GM23338 (cell line): ENCODE measurements at regions not wholly inside any gene's neighbourhood (a gene's known extent, or its start where the extent isn't known, plus 50 kb on each side); places are given as distances from the start of the nearest gene placed in this dataset.

Source experiments
- ATAC-seq: fragments of 200-7000 bp; cut with Tn5 transposase; 3 replicates; pipeline ENCODE4 v1.9.1; 2020
- DNase-seq: peaks from one replicate; pipeline ENCODE4 v3.0.0-alpha.2; 2015; ENCODE audit warnings: low spot score
- H2AFZ ChIP-seq: fragments of 200-600 bp; sonication (generic); 2 replicates; pipeline ENCODE4 v1.8.0; 2016; ENCODE audit warnings: antibody characterized with exemption, mild to moderate bottlenecking, moderate library complexity
- H3F3A ChIP-seq: fragments of 200-600 bp; sonication (generic); replicated peaks from 2 replicates; pipeline ENCODE4 v1.8.0; 2017; ENCODE audit warnings: antibody characterized with exemption, mixed run types, low read depth
- H3K27ac ChIP-seq: fragments of 200-600 bp; sonication (generic); 2 replicates; pipeline ENCODE4 v1.6.1; 2016; ENCODE audit warnings: low read depth
- H3K27me3 ChIP-seq: fragments of 200-600 bp; sonication (generic); 2 replicates; pipeline ENCODE4 v1.8.0; 2016; ENCODE audit warnings: mild to moderate bottlenecking, mixed run types, moderate library complexity; ENCODE audit not compliant: insufficient read depth
- H3K36me3 ChIP-seq: fragments of 200-600 bp; sonication (generic); 2 replicates; pipeline ENCODE4 v1.8.0; 2016; ENCODE audit warnings: mild to moderate bottlenecking; ENCODE audit not compliant: insufficient read depth
- H3K4me1 ChIP-seq: fragments of 200-600 bp; sonication (generic); 2 replicates; pipeline ENCODE4 v1.8.0; 2016; ENCODE audit warnings: mild to moderate bottlenecking, moderate library complexity; ENCODE audit not compliant: insufficient read depth
- H3K4me2 ChIP-seq: fragments of 200-600 bp; sonication (generic); 2 replicates; pipeline ENCODE4 v1.7.1; 2017; ENCODE audit warnings: mixed run types
- H3K4me3 ChIP-seq: fragments of 200-600 bp; sonication (generic); 2 replicates; pipeline ENCODE4 v1.6.1; 2016; ENCODE audit warnings: mixed run types
- H3K79me2 ChIP-seq: fragments of 200-600 bp; sonication (generic); replicated peaks from 2 replicates; pipeline ENCODE4 v1.8.0; 2017; ENCODE audit warnings: mild to moderate bottlenecking; ENCODE audit not compliant: insufficient read depth
- H3K9me2 ChIP-seq: fragments of 200-600 bp; sonication (generic); 2 replicates; pipeline ENCODE4 v1.8.0; 2017; ENCODE audit not compliant: insufficient read depth
- H4K20me1 ChIP-seq: fragments of 200-600 bp; sonication (generic); replicated peaks from 2 replicates; pipeline ENCODE4 v1.8.0; 2017; ENCODE audit warnings: mild to moderate bottlenecking; ENCODE audit not compliant: insufficient read depth
- H3K27ac Mint-ChIP-seq: 2 replicates; pipeline ENCODE4 v1.8.0; 2020; ENCODE audit warnings: inconsistent platforms, mild to moderate bottlenecking, moderate library complexity, mixed read lengths
- H3K27me3 Mint-ChIP-seq: 3 replicates; pipeline ENCODE4 v1.8.0; 2022; ENCODE audit warnings: low read depth, mild to moderate bottlenecking, moderate library complexity, mixed read lengths, inconsistent platforms; ENCODE audit not compliant: insufficient read depth, poor library complexity
- H3K36me3 Mint-ChIP-seq: 3 replicates; pipeline ENCODE4 v1.8.0; 2021; ENCODE audit warnings: low read depth, mild to moderate bottlenecking, inconsistent platforms, moderate library complexity, mixed read lengths
- H3K4me1 Mint-ChIP-seq: 3 replicates; pipeline ENCODE4 v1.8.0; 2020; ENCODE audit warnings: mild to moderate bottlenecking, inconsistent platforms, mixed read lengths
- H3K4me3 Mint-ChIP-seq: 3 replicates; pipeline ENCODE4 v1.8.0; 2021; ENCODE audit warnings: moderate library complexity, mild to moderate bottlenecking, inconsistent platforms, mixed read lengths
- H3K9me3 Mint-ChIP-seq: 3 replicates; pipeline ENCODE4 v1.8.0; 2020; ENCODE audit warnings: moderate library complexity, mild to moderate bottlenecking, inconsistent platforms, mixed read lengths
- CREB1 ChIP-seq: fragments of 250-450 bp; sonication (Bioruptor Pico); IDR thresholded peaks from 2 replicates; pipeline ENCODE4 v1.5.0; 2020; ENCODE audit warnings: low read depth, mild to moderate bottlenecking, moderate library complexity
- EZH2phosphoT487 ChIP-seq: fragments of 200-600 bp; sonication (generic); IDR thresholded peaks from one replicate; pipeline ENCODE4 v1.8.1; 2018; ENCODE audit warnings: antibody characterized with exemption; ENCODE audit not compliant: unreplicated experiment
- JUNB ChIP-seq: IDR thresholded peaks from one replicate; pipeline ENCODE4 v1.6.1; 2016; ENCODE audit warnings: antibody characterized with exemption; ENCODE audit not compliant: unreplicated experiment
- NANOG ChIP-seq: IDR thresholded peaks from 2 replicates; pipeline ENCODE4 v1.6.1; 2016; ENCODE audit warnings: antibody characterized with exemption, borderline replicate concordance
- POLR2AphosphoS5 ChIP-seq: IDR thresholded peaks from 2 replicates; pipeline ENCODE4 v1.6.1; 2016; ENCODE audit warnings: antibody characterized with exemption, low read depth
- STAT1 ChIP-seq: IDR thresholded peaks from one replicate; pipeline ENCODE4 v1.6.1; 2016; ENCODE audit warnings: antibody characterized with exemption; ENCODE audit not compliant: unreplicated experiment
- ZNF331 ChIP-seq: fragments of 250-450 bp; sonication (Bioruptor Pico); IDR thresholded peaks from 2 replicates; pipeline ENCODE4 v1.5.0; 2020; ENCODE audit warnings: low read depth, mild to moderate bottlenecking, moderate library complexity
- TF ChIP-seq, protein P1 (sequence below), 2 experiments: fragments of 200-600 bp in 1 of 2; sonication (generic) in 1 of 2; conservative IDR thresholded peaks; 2 replicates each; pipeline versions ENCODE4 v1.5.1 to v1.6.1; 2016 to 2017; ENCODE audit warnings: antibody characterized with exemption in 2 of 2, low read depth in 2 of 2, mild to moderate bottlenecking in 2 of 2, moderate library complexity in 1 of 2
- TF ChIP-seq, protein P2 (sequence below): IDR thresholded peaks from one replicate; pipeline ENCODE4 v1.6.1; 2018; ENCODE audit warnings: antibody characterized with exemption; ENCODE audit not compliant: unreplicated experiment
- TF ChIP-seq, protein P3 (sequence below): IDR thresholded peaks from 2 replicates; pipeline ENCODE4 v1.6.1; 2016; ENCODE audit warnings: antibody characterized with exemption

DNA sequence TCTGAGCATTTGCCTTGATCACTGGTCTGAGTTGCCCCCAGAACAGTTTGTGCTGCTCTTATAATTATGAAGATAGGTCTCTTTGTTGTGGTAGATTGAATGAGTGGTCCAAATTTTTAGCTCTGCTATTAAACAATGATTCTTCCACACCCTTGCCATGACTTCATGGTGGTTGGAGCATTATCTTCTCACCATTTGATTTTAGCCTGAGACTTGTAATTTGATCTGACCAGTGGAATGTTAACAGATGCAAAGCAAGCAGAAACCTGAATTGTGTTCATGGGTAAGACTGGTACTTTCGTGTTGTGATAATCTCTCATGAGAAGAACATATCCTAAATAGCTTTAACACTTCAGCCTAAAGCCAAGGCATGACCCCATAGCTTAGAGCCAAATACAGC lies 139.1 kb downstream of the TFPI2 start (continued):
- TF ChIP-seq, protein P1, sequence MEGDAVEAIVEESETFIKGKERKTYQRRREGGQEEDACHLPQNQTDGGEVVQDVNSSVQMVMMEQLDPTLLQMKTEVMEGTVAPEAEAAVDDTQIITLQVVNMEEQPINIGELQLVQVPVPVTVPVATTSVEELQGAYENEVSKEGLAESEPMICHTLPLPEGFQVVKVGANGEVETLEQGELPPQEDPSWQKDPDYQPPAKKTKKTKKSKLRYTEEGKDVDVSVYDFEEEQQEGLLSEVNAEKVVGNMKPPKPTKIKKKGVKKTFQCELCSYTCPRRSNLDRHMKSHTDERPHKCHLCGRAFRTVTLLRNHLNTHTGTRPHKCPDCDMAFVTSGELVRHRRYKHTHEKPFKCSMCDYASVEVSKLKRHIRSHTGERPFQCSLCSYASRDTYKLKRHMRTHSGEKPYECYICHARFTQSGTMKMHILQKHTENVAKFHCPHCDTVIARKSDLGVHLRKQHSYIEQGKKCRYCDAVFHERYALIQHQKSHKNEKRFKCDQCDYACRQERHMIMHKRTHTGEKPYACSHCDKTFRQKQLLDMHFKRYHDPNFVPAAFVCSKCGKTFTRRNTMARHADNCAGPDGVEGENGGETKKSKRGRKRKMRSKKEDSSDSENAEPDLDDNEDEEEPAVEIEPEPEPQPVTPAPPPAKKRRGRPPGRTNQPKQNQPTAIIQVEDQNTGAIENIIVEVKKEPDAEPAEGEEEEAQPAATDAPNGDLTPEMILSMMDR (conservative IDR thresholded peaks at IDR 0.05; ENCODE audit: low read depth in 2 of 2), result no peak
- TF ChIP-seq JUNB (no peak), POLR2AphosphoS5 (no peak), ZNF331 (CRISPR knock-in tag) (no peak), STAT1 (no peak), CREB1 (CRISPR knock-in tag) (no peak), NANOG (no peak), EZH2phosphoT487 (no peak)
- TF ChIP-seq, protein P2, sequence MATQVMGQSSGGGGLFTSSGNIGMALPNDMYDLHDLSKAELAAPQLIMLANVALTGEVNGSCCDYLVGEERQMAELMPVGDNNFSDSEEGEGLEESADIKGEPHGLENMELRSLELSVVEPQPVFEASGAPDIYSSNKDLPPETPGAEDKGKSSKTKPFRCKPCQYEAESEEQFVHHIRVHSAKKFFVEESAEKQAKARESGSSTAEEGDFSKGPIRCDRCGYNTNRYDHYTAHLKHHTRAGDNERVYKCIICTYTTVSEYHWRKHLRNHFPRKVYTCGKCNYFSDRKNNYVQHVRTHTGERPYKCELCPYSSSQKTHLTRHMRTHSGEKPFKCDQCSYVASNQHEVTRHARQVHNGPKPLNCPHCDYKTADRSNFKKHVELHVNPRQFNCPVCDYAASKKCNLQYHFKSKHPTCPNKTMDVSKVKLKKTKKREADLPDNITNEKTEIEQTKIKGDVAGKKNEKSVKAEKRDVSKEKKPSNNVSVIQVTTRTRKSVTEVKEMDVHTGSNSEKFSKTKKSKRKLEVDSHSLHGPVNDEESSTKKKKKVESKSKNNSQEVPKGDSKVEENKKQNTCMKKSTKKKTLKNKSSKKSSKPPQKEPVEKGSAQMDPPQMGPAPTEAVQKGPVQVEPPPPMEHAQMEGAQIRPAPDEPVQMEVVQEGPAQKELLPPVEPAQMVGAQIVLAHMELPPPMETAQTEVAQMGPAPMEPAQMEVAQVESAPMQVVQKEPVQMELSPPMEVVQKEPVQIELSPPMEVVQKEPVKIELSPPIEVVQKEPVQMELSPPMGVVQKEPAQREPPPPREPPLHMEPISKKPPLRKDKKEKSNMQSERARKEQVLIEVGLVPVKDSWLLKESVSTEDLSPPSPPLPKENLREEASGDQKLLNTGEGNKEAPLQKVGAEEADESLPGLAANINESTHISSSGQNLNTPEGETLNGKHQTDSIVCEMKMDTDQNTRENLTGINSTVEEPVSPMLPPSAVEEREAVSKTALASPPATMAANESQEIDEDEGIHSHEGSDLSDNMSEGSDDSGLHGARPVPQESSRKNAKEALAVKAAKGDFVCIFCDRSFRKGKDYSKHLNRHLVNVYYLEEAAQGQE, result no peak
- TF ChIP-seq, protein P3, sequence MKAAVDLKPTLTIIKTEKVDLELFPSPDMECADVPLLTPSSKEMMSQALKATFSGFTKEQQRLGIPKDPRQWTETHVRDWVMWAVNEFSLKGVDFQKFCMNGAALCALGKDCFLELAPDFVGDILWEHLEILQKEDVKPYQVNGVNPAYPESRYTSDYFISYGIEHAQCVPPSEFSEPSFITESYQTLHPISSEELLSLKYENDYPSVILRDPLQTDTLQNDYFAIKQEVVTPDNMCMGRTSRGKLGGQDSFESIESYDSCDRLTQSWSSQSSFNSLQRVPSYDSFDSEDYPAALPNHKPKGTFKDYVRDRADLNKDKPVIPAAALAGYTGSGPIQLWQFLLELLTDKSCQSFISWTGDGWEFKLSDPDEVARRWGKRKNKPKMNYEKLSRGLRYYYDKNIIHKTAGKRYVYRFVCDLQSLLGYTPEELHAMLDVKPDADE, result no peak

DNA sequence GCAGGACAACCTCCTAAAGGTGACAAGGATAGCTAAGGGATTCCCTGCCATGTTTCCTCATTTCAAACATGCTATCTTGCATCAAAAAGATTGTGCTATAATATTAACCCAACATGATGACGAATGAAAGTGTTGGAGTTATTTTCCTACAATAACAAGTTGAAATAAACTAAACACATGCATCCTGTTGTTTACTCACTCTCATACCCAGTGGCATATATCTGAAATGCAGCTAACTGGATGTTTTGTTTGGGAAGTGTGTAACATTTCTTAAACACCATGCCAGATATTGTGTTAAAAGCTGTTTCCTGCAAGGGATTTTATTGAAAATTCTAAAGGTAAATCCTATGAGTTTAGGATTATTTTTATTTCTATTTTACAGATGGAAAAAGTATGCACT lies 139.6 kb downstream of the TFPI2 start:
- Histone ChIP-seq H4K20me1 (no peaks in the 10 kb centered on the region), H3K27ac (no peak overlapping the region), H2AFZ (no peak overlapping the region), H3K9me2 (no peaks in the 10 kb centered on the region), H3K36me3 (no peaks in the 10 kb centered on the region), H3K4me3 (no peak overlapping the region), H3K4me1 (peaks cover 1% of the 10 kb centered on the region; the same call in 1 of the 2 replicates), H3K79me2 (no peaks in the 10 kb centered on the region), H3K4me2 (no peak overlapping the region), H3K27me3 (no peaks in the 10 kb centered on the region), H3F3A (no peaks in the 10 kb centered on the region)
- Mint-ChIP-seq H3K4me1 (no peaks in the 10 kb centered on the region), H3K9me3 (no peaks in the 10 kb centered on the region), H3K4me3 (no peak overlapping the region), H3K27ac (no peak overlapping the region), H3K27me3 (no peaks in the 10 kb centered on the region), H3K36me3 (no peaks in the 10 kb centered on the region)
- DNase-seq, result no peak
- no peak for TF ChIP-seq EZH2phosphoT487
- no peak for TF ChIP-seq ZNF331 (CRISPR knock-in tag)
- ATAC-seq, result no peak
